ENCODE measurements at regions not wholly inside any gene's neighbourhood (a gene's known extent, or its start where the extent isn't known, plus 50 kb on each side); places are given as distances from the start of the nearest gene placed in this dataset.

GRCh38 chr10:43778571-43778970, 129.9 kb upstream of the ZNF32 start:
- H3K4me3 ChIP-seq (ENCODE audit: low read depth, low read length): no peak overlapping the region
- no peak for DNase-seq (ENCODE audit: low read depth)

GRCh38 chr10:43775384-43775783, 126.7 kb upstream of the ZNF32 start:
- no peak overlapping the region for H3K4me3 ChIP-seq (ENCODE audit: low read depth, low read length)
- no peak for DNase-seq (ENCODE audit: low read depth)

- H3K4me3 ChIP-seq (ENCODE audit: low read depth, low read length): no peak overlapping the region
- DNase-seq (ENCODE audit: low read depth): no peak
Measured at GRCh38 chr10:43774234-43774769, 125.6 kb upstream of the ZNF32 start.

GRCh38 chr10:43773736-43774135, 125.1 kb upstream of the ZNF32 start:
- no peak for DNase-seq (ENCODE audit: low read depth)
- H3K4me3 ChIP-seq (ENCODE audit: low read depth, low read length): no peak overlapping the region

GRCh38 chr10:43772171-43772570, 123.5 kb upstream of the ZNF32 start:
- no peak for DNase-seq (ENCODE audit: low read depth)
- H3K4me3 ChIP-seq (ENCODE audit: low read depth, low read length): no peak overlapping the region

GRCh38 chr10:43771675-43772074, 123.0 kb upstream of the ZNF32 start:
- no peak overlapping the region for H3K4me3 ChIP-seq (ENCODE audit: low read depth, low read length)
- DNase-seq (ENCODE audit: low read depth): no peak

GRCh38 chr10:43765516-43765915, 116.8 kb upstream of the ZNF32 start:
- no peak overlapping the region for H3K4me3 ChIP-seq (ENCODE audit: low read depth, low read length)
- no peak for DNase-seq (ENCODE audit: low read depth)

- no peak overlapping the region for H3K4me3 ChIP-seq (ENCODE audit: low read depth, low read length)
Measured at GRCh38 chr10:43763846-43764245, 115.2 kb upstream of the ZNF32 start.

GRCh38 chr10:43760514-43760913, 111.8 kb upstream of the ZNF32 start:
- H3K4me3 ChIP-seq (ENCODE audit: low read depth, low read length): no peak overlapping the region
- DNase-seq (ENCODE audit: low read depth): no peak

More at GRCh38 chr10:43763846-43764245, 115.2 kb upstream of the ZNF32 start:
- no peak for DNase-seq (ENCODE audit: low read depth)

GRCh38 chr10:43759216-43759615, 110.5 kb upstream of the ZNF32 start:
- no peak for DNase-seq (ENCODE audit: low read depth)

GRCh38 chr10:43756341-43756740, 107.7 kb upstream of the ZNF32 start:
- no peak for DNase-seq (ENCODE audit: low read depth)
- H3K4me3 ChIP-seq (ENCODE audit: low read depth, low read length): no peak overlapping the region

More at GRCh38 chr10:43759216-43759615, 110.5 kb upstream of the ZNF32 start:
- no peak overlapping the region for H3K4me3 ChIP-seq (ENCODE audit: low read depth, low read length)

- no peak for DNase-seq (ENCODE audit: low read depth)
- no peak overlapping the region for H3K4me3 ChIP-seq (ENCODE audit: low read depth, low read length)
Measured at GRCh38 chr10:43754569-43755260, 106.0 kb upstream of the ZNF32 start.

GRCh38 chr10:43753397-43754061, 104.8 kb upstream of the ZNF32 start:
- DNase-seq (ENCODE audit: low read depth): no peak
- H3K4me3 ChIP-seq (ENCODE audit: low read depth, low read length): no peak overlapping the region

- H3K4me3 ChIP-seq (ENCODE audit: low read depth, low read length): no peak overlapping the region
- DNase-seq (ENCODE audit: low read depth): no peak
Measured at GRCh38 chr10:43752682-43753081, 104.0 kb upstream of the ZNF32 start.

GRCh38 chr10:43751646-43752045, 103.0 kb upstream of the ZNF32 start:
- no peak for DNase-seq (ENCODE audit: low read depth)
- H3K4me3 ChIP-seq (ENCODE audit: low read depth, low read length): no peak overlapping the region

- no peak overlapping the region for H3K4me3 ChIP-seq (ENCODE audit: low read depth, low read length)
- DNase-seq (ENCODE audit: low read depth): no peak
Measured at GRCh38 chr10:43749940-43750552, 101.4 kb upstream of the ZNF32 start.

- DNase-seq (ENCODE audit: low read depth): peak; percentile 47
- H3K4me3 ChIP-seq (ENCODE audit: low read depth, low read length): no peak overlapping the region
Measured at GRCh38 chr10:43749145-43749576, 100.5 kb upstream of the ZNF32 start.

- H3K4me3 ChIP-seq (ENCODE audit: low read depth, low read length): no peak overlapping the region
- no peak for DNase-seq (ENCODE audit: low read depth)
Measured at GRCh38 chr10:43748560-43748959, 99.9 kb upstream of the ZNF32 start.

GRCh38 chr10:43746906-43747305, 98.2 kb upstream of the ZNF32 start:
- DNase-seq (ENCODE audit: low read depth): no peak
- no peak overlapping the region for H3K4me3 ChIP-seq (ENCODE audit: low read depth, low read length)

- no peak for DNase-seq (ENCODE audit: low read depth)
- H3K4me3 ChIP-seq (ENCODE audit: low read depth, low read length): no peak overlapping the region
Measured at GRCh38 chr10:43739161-43739560, 90.5 kb upstream of the ZNF32 start.

Measured in skeletal muscle cell (primary cell).